Suppressor macrophage treated with lipopolysaccharide for 4 hours (primary cell): ENCODE measurements at regions not wholly inside any gene's neighbourhood (a gene's known extent, or its start where the extent isn't known, plus 50 kb on each side); places are given as distances from the start of the nearest gene placed in this dataset.
"Not testable (repeated sequence)": the region's sequence is repeated elsewhere in the genome, so short reads cannot be mapped to it uniquely, and the experiment has no call there.

Source experiments
- DNase-seq: peaks from one replicate; pipeline ENCODE4 v3.0.0-alpha.2; 2020

DNA sequence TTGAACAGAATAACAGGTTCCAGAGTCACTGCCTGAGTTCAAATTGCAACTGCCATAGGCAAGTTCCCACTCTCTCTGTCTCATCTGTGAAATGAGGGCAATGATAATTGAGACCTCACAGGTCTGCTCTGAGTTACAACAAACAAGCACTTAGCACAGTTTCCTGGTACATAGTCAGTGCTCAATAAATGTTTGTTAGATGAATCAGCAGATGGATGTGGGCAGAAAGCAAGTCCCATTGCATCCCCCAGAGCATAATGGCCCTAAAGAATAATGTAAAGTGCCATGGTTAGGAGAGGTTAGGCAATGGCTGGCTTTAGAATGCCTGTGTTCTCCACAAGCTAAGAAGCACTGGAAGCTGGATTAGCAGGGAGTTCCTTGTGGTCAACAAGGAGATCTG lies 136.5 kb upstream of the LARP1 start:
- DNase-seq: no peak

DNA sequence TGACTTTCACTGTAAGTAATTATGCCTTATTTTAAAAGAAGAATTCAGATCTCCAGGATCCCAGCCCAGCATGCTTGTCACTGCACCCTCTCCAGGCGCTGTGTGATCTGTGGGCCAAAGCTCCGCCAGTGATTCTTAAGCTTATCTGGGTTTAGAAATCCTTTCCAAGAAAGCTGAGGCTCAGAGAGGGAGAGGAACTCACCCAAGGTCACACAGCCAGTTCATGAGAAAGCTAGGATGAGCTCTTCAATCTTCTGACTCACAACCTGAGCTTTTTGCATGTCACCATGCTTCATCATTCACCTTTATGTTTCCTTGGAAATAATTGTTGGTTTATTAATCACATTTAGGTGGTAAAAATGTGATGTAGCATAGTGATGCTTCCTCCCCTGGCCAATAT lies 136.6 kb upstream of the HAND1 start:
- DNase-seq: no peak

DNA sequence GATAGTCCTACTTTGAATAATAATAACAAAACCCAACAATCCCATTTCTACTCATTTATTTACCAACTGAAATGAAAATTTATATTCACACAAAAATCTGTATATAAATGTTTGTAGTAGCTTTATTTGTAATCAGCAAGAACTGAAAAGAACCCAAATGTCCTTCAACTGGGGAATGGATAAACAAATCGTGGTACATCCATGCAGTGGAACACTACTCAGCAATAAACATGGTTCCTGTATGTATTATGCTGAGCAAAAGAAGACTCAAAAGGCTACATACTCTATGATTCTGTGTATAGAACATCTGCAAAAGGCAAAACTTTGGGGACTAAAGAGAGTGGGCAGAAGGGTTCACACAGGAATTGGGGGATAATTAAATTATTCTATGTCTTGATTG lies 136.1 kb upstream of the HAND1 start:
- DNase-seq: no peak

DNA sequence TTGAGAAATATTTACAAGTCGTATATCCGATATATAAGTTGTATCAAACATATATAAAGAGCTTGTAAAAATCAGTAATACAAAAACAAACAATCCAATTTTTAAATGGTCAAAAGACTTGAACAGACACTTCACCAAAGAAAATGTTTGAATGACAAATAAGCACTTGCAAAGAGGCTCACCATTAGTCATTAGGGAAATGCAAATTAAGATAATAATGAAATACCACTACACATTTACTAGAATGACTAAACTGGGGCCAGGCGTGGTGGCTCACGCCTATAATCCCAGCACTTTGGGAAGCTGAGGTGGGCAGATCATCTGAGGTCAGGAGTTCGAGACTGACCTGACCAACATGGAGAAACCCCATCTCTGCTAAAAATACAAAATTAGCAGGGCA lies 134.6 kb upstream of the HAND1 start:
- no peak for DNase-seq

DNA sequence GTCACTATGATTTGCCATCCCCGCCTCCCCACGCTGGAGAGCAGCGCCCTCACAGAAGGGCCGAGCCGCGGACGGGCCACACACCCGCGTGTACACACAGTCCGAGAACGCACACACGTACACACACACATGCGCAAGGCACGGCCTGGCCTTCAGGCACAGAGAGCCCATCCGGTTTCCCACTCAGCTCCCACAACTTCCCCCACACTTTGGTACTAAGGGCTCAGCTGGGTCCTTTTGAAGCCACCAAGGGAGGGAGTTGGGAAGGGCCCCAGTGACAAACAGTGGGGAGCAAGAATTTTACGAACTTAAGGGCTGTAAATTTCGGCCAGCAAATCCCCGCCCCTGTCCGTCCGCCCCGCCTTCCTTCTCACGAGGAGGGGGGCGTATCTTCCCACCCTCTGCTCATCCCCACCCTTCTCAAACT lies 133.3 kb upstream of the HAND1 start:
- DNase-seq: peak; percentile 11

DNA sequence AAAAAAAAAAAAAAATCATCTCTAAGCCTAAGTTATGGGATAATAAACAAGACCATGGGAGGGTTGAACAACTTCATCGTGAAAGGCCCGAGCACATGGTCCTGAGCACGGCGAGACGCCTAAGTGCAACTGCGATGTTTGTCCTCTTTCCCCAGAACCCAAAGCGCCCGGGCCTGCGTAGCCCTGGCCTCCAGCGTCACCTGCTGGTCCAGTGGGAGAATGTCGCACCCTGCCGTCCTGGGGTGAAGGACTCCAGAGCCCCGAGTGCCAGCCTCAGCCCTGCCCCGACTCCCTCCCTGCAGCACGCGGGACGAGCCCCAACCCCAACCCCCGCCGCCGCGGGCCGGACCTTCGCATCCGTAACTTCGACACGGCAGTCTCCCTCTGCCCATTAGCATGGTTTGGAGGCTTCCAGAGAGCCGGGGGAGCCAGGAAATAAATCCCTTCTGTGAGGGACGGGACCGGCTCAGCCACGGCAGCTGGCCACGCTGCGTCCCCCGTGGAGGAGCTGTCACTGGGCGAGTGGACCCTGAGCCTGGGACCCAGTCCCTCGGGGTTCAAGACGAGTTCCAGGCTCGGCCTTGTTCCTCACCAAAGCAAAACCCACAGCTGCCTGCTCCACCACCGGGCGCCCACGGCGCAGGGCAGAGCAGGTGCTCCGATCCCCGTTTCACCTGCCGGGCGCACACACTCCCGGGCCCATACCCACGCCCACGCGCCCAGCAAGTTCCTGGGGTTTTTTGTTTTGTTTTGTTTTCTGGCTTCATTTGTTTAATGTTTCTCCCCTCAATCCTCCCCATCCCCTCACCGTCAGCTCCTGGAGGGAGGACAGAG lies 132.5 kb upstream of the HAND1 start:
- DNase-seq: peak; percentile 80

DNA sequence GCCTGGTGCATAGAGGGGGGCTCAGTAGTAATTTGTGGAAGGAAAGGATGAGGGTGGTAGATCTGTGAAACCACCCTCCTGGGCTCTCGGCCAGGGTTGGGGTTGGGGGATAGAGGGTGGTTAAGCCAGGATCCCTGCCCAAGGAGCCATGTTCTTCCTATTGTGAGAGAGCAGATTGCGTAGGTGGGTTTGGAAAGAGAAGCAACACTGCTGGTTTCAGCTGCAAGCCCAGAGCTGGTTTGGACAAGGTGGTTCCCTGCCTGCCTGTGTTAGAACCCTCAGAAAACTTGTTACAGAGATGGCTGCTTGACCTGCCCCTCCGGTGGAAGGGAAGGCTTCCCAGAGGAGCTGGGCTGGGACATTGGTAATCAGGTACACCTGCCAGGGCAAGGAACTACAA lies 131.2 kb upstream of the HAND1 start:
- DNase-seq: no peak

DNA sequence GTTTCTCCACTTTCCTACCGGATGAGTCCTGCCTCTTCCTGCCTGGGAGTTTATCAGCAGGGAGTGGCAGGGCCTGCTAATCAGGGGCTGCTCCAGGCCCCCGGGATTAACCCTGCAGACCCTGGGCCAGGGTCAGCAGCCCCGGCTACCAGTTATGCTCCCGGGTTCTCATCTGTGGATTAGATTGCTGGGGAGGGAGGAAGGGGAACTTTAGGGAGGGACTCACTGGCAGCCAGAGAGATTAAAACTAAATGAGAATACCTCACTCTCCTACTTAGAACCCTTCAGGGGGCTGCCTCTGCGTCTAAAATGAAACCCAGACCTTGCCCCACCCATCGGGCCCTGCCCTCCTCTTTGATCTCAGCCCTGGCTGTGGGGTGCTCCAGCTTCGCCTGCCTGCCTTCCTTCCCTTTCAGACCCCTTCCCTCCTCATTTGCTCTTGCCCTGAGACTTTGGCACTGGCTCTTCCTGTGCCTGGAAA lies 130.5 kb upstream of the HAND1 start:
- DNase-seq: no peak

DNA sequence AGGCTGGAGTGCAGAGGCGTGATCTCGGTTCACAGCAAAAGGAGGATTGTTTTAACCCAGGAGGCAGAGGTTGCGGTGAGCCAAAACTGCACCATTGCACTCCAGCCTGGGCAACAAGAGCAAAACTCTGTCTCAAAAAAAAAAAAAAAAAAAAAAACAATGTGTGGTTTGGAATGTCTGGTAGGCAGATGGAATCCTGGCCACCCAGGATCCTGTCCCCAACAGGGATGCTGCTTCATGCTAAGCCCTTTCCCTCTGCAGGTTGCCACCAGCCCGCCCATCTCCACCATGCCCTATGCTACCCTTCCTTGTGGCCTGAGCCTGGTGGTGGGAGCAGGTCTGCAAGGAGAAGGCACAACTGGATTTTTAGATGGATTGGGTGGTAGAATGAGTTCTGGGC lies 129.7 kb upstream of the HAND1 start:
- no peak for DNase-seq

DNA sequence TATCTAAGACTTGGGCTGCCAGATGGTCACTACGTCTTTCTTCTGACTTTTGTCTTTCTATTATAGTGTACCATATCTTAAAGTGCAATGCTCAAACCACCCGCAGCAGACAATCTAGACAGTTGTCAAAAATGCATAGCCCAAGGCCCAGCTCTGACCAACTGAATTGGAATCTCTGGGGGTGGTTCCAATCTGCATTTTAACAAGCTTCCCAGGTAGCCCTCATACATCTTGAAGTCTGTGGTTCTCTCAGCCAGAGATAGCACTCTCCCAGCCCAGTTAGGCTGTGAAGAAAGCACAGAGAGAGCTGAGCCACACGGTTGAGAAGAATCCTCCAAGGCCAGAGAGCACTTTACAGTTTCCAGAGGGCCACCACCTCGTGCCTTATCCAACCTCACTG lies 128.2 kb upstream of the HAND1 start:
- no peak for DNase-seq

DNA sequence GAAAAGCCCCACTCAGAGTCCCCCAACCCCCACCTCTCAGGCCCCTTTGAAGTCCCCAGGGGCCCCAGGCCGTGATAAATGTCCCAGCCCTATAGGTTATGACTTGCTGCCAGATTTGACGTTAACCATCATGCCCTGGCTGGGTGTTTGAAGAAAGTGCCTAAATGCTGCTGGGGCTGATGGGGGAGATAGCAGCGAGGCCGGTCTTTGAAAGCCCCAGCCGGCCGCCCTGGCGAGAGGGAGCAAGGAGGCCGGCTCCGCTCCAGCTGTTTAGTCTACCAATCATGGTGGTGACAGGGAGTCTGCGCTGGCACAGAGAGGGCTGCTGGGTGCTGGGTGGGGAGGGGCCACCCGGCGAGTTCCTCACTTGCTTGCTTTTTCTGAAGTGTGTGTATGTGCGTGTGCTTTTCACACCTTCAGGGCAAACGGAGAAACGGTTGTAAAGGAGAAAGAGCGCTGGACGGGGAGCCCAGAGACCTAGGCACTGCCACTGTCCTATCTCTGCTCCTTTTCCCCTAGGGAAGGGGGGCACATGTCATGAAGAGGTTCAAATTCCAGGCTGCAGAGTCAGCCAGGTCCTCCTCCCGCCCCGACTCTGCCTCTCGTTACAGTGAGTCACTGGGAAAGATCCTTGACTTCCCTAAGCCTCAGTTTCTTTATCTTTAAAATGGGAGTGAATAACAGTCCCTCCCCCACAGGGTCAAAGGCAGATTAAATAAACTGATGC lies 126.1 kb upstream of the HAND1 start:
- no peak for DNase-seq

DNA sequence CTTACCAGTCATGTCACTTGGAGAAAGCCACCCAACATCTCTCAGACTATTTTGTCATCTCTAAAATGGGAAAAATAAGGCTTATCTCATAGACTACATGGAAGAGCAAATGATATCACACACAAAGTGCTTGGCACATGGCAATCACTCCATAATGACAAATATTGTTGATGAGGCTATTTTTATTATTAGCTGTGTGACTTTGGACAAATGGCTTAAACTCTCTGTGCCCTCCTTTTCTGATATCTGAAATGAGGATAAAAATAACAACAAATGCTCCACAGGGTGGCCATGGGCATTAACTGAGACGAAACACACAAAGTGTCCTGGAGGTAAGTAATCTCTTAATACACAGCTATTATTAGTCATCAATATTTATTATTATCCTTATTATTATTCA lies 125.5 kb upstream of the HAND1 start:
- no peak for DNase-seq

DNA sequence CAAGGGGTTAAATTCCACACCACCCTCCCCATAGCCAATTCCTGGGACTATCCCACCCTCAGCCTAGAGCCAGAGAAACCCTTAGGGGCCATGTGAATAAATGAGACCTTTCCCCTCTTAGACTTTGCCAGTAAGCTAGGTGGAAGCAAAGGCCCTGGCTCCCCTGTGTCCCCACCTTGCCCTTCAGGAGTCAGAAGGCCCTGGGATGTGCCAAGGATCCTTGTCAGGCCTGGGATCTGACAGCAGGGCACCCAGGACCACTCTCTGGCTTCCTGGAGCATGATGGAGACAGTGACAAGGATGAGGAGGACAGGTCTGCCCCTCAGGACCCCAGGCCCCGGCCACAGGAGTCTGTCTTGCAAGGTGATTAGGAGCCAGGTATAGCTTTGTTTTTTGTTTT lies 125.0 kb upstream of the HAND1 start:
- no peak for DNase-seq

DNA sequence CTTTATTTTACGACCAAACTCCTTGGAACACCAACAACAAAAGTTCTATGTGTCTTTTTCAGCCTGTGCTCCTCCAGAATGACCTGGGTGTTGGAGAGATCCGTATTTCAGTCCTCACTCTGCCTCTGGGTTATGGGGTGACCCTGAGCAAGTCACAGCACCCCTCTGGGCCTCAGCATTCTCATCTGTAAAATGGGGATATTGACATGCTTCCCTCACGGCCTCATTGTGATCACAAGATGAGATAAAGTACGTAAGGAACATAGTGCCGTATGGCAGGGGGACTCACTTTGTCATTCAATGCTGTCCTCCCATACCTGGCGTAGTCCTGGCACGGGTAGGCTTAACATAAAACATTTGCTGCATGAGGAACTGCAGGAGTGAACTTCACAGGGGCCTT lies 123.0 kb upstream of the HAND1 start:
- DNase-seq: no peak

DNA sequence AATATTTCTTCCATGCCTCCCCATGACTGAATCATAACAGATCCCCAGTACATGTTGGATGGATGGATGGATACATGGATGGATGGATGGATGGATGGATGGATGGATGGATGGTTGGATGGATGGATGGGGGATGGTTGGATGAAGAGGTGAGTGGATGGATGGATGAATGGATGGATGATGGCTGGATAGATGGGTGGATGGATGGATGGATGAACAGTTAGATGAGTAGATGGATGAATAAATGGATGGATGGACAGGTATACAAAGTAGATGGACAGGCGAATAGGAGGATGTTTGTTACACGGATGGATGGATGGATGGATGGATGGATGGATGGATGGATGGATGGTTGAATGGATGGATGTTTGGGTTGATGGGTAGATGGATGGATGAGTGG lies 120.0 kb upstream of the HAND1 start:
- no peak for DNase-seq

DNA sequence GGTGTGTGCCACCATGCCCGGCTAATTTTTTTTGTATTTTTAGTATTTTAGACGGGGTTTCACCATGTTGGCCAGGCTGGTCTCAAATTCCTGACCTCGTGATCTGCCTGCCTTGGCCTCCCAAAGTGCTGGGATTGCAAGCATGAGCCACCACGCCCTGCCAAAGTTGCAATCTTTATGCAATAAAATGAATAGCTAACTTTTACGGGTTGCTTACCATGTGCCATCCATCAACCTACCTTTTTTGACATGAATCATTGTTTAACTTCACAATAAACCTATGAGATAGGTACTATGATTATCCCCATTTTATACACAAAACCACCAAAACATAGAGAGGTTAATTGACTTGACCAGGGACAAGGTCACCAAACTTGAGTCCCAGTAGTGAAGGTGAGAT lies 118.8 kb upstream of the HAND1 start:
- not testable (repeated sequence) for DNase-seq

DNA sequence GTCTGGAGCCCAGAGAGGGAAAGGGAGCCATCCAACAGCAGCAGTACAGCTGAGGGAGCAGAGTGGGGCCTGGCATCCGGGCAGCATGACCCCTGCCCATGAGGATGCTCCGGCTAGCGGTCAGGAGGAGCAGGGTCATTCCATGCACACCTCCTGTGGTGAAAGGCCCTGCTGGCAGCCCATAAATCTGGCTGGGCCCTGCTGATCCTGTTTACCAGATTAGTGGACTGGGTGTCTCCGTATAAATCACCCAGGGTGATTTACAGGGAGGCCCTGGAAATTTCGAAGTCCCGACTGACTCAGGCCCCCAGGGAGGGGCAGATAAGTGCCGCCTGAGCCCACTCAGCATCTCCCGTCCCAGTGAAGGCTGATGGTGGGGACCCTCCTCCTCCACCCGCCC lies 117.6 kb upstream of the HAND1 start:
- DNase-seq: no peak

DNA sequence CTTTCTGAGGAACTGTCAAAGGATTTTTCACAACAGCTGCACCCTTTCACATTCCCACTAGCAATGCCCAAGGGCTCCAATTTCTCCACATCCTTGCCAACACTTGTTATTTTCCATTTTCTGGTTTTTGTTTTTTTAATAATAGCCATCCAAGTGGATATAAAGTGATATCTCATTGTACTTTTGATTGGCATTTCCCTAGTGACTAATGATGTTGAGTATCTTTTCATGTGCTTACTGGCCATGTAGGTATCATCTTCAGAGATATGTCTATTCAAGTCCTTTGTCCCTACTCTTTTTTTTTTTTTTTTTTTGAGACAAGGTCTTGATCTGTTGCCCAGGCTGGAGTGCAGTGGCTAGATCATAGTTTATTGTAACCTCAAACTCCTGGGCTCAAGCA lies 115.8 kb upstream of the HAND1 start:
- DNase-seq: no peak

DNA sequence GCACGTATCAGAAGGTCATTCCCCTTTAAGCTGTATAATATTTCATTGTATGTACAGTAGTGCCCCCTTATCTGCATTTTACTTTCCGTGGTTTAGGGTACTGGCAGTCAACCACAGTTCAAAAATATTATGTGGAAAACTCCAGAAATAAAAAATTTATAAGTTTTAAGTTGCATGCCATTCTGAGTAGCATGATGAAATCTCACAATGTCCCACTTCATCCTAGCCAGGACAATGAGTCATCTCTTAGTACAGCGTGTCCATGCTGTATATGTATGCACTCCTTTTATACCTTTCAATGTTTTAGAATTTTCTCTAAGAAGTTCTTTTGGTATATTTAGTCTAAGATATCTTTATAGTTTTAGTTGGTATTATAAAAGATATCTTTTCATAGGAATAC lies 115.0 kb upstream of the HAND1 start:
- DNase-seq: no peak

DNA sequence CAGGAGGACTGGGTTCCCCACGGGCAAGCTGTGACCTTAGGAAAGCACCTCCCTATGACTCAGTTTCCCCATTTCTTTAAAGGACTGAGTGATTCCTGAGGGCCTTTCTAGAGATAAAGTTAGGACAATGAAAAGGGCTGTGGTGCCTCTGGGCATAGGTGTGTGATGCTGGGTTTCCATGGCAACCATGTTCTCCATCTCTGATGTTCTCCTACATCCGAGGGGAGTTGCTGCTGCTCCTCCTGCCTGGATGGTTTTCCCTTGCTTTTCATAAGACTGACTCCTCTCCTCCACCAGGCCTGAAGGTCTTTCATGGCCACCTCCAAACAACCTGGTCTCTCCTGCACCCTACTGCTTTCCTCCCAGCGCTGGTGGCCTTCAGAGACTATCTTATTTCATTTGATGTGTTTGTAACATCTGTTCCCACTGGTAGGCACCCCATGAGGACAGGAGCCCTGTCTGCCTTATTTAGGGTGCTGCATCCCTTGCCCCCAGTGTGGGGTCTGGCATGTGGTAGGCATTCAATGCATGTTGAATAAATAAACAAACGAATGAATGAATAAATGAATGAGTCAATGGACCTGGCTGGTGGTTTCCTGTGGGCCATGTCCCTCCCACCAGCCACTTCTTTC lies 112.2 kb upstream of the HAND1 start:
- DNase-seq: no peak

DNA sequence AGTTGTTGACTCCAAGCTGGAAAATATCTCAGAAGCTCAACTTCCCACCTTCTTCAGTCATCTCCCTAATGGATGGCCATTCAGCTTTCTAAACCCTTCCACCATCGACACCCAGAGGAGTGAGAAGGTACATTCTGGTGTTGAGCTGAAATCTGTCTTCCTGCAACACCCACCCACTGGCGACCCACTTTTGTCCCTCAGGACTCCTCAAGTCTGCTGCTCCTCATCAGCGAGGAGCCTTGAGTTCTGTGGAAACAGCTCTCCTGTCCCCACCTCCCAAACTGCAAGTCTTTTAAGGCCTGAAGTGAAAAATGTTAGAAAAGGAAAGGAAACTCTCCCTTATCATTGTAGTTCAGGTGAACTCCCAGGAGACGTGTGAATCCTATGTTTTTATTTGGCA lies 111.5 kb upstream of the HAND1 start:
- no peak for DNase-seq

DNA sequence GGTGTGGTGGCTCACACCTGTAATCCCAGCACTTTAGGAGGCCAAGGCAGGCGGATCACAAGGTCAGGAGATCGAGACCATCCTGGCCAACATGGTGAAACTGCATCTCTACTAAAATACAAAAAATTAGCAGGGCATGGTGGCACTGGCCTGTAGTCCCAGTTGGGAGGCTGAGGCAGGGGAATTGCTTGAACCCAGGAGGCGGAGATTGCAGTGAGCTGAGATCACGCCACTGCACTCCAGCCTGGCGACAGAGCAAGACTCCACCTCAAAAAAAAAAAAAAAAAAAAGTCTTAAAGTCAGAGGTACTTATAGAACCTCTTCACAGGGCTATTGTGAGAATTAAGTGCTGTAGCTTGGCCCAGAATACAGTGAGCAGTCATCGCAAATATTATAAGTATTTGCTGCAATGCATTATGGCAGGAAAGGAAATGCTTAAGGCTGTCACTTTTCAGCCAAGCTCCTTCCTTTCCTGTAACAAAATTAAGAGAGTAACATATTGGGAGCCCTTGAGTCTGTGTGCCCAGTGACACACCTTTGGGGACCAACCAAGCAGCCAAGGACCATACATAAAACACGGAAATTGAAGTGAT lies 110.9 kb upstream of the HAND1 start:
- DNase-seq: not testable (repeated sequence)

DNA sequence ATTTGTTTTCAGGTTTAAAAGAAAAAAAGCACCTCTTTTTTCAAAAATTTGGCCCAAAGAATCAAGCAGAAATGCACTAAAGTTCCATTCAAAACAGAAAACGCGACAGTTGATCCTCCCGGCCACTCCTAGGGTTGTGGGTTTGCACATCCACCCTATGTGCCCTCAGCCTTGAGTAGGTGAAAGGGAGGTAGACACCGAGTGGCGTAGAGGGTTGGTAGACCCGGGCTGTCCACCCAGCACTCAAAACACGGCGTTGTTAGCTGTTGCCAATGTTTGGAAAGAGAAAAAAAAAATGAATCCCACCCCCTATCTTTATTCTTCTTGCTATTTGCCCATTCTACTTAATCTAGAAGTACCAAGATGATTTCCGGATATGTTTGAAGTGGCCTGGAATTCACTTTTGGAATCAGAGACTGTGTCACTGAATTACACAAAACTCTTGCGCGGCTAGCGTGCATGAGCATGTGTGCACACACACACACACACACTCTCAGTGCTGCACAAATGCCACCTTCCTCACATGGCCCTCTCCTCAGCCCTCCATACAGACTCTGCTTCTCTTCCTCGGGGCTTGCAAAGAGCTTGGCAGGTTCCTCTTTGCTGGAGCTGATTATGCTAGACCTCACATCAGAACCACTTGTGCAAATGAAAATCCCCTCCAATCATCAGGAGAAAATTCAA lies 110.2 kb upstream of the HAND1 start:
- no peak for DNase-seq
